A673 (cell line): ENCODE measurements at regions not wholly inside any gene's neighbourhood (a gene's known extent, or its start where the extent isn't known, plus 50 kb on each side); places are given as distances from the start of the nearest gene placed in this dataset.

Experiments
- CTCF ChIP-seq: fragments of 300-800, 200-600 bp; sonication (generic); conservative IDR thresholded peaks from 2 replicates; pipeline ENCODE4 v1.5.1; 2017; ENCODE audit warnings: low read depth, mild to moderate bottlenecking, antibody characterized with exemption, low read length, moderate library complexity, mixed read lengths
- EZH2 ChIP-seq: fragments of 200-600 bp; sonication (generic); IDR thresholded peaks from 2 replicates; pipeline ENCODE4 v1.6.1; 2017; ENCODE audit warnings: borderline replicate concordance, low read depth, mild to moderate bottlenecking, mixed read lengths, antibody characterized with exemption, low read length; ENCODE audit not compliant: poor library complexity, severe bottlenecking

- no peak for TF ChIP-seq CTCF
- TF ChIP-seq EZH2 = no peak
Observed at GRCh38 chr7:57384380-57384779, 65.6 kb upstream of the ZNF716 start.
